Testis (tissue), 2 donors: ENCODE measurements at regions not wholly inside any gene's neighbourhood (a gene's known extent, or its start where the extent isn't known, plus 50 kb on each side); places are given as distances from the start of the nearest gene placed in this dataset.

ENCODE experiments used
- POLR2A ChIP-seq: fragments of 450-650 bp; IDR thresholded peaks from one replicate; pipeline ENCODE4 v1.6.1; 2017; ENCODE audit warnings: antibody characterized with exemption, mild to moderate bottlenecking, moderate library complexity
- TF ChIP-seq, protein P1 (sequence below), 3 experiments: fragments of 450-650 bp in 2 of 3; fragments of 200-600 bp in 1 of 3; sonication (generic) in 1 of 3; IDR thresholded peaks; one replicate each; pipeline ENCODE4 v1.5.1; 2016 to 2019; ENCODE audit warnings: antibody characterized with exemption in 3 of 3, mild to moderate bottlenecking in 2 of 3, moderate library complexity in 1 of 3

DNA sequence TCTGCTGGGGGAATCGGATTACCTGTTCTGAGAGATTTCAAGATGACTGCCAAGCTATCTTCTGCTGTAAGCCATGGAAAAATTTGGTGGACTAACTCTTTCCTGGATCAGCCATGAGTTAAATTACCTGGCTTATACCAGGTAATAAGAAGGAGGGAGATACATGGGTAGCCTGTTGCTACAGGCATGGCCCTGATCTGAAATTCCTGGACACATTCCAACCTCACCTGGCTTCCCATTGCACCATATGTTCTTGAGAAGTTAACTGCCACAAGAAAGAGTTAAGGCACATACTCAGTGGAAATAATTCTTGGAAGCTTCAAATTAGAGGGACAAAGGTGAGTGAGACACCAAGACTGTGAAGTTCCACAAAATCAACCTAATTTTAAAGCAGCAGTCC lies 371.3 kb downstream of the ACTL7B start:
- TF ChIP-seq POLR2A, result no peak
- TF ChIP-seq, protein P1, sequence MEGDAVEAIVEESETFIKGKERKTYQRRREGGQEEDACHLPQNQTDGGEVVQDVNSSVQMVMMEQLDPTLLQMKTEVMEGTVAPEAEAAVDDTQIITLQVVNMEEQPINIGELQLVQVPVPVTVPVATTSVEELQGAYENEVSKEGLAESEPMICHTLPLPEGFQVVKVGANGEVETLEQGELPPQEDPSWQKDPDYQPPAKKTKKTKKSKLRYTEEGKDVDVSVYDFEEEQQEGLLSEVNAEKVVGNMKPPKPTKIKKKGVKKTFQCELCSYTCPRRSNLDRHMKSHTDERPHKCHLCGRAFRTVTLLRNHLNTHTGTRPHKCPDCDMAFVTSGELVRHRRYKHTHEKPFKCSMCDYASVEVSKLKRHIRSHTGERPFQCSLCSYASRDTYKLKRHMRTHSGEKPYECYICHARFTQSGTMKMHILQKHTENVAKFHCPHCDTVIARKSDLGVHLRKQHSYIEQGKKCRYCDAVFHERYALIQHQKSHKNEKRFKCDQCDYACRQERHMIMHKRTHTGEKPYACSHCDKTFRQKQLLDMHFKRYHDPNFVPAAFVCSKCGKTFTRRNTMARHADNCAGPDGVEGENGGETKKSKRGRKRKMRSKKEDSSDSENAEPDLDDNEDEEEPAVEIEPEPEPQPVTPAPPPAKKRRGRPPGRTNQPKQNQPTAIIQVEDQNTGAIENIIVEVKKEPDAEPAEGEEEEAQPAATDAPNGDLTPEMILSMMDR (IDR thresholded peaks at IDR 0.05), result no peak
